ENCODE measurements at regions not wholly inside any gene's neighbourhood (a gene's known extent, or its start where the extent isn't known, plus 50 kb on each side); places are given as distances from the start of the nearest gene placed in this dataset.

GRCh38 chr4:96459105-96459504 is 619.2 kb downstream of the PDHA2 start:
- Histone ChIP-seq H3K36me3 (ENCODE audit: control insufficient read depth in 2 of 3, insufficient read depth in 3 of 3, low read length in 3 of 3) (no peaks in the 10 kb centered on the region), H3K9me3 (ENCODE audit: control insufficient read depth in 2 of 3, insufficient read depth in 1 of 3, low read length in 3 of 3) (no peaks in the 10 kb centered on the region), H3K9ac (ENCODE audit: low read length in 3 of 3) (no peak overlapping the region), H3K27me3 (ENCODE audit: control insufficient read depth, insufficient read depth, low read length) (no peaks in the 10 kb centered on the region), H3K4me3 (ENCODE audit: low read length in 3 of 3) (no peak overlapping the region), H3K4me1 (ENCODE audit: control insufficient read depth in 2 of 3, insufficient read depth in 2 of 3, low read depth in 1 of 3, low read length in 3 of 3) (no peaks in the 10 kb centered on the region), H3K27ac (ENCODE audit: low read depth in 2 of 2, low read length in 2 of 2) (no peak overlapping the region)
- intact Hi-C loops (cut with DNase I), result no loop called here
- DNase-seq, result no peak
- no peak for FAIRE-seq
- no peak for TF ChIP-seq CTCF (IDR thresholded peaks at IDR 0.05; ENCODE audit: borderline replicate concordance, extremely low read depth, insufficient read depth)

DNA sequence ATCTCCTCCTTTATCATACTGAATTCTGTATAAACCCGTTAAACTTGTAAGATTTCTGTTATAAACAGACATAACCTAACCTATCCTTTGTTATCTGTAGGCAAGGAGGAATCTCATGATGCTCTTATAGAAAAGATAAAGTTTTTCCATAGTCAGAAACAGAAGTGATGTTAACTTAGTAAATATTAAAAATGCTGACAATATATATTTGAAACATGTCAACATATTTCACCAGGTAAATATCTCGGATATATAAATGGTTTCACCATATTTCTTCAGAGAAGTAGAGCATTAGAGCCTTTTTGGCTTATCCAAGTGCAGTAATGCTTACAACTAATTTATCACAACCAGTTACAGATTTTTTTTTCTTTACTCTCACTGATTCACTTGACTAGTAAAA is 625.9 kb downstream of the PDHA2 start:
- no peak for FAIRE-seq
- Histone ChIP-seq H3K4me1 (ENCODE audit: control insufficient read depth in 2 of 3, insufficient read depth in 2 of 3, low read depth in 1 of 3, low read length in 3 of 3) (no peaks in the 10 kb centered on the region), H3K27ac (ENCODE audit: low read depth in 2 of 2, low read length in 2 of 2) (no peak overlapping the region), H3K9me3 (ENCODE audit: control insufficient read depth in 2 of 3, insufficient read depth in 1 of 3, low read length in 3 of 3) (no peaks in the 10 kb centered on the region), H3K27me3 (ENCODE audit: control insufficient read depth, insufficient read depth, low read length) (no peaks in the 10 kb centered on the region), H3K36me3 (ENCODE audit: control insufficient read depth in 2 of 3, insufficient read depth in 3 of 3, low read length in 3 of 3) (no peaks in the 10 kb centered on the region), H3K4me3 (ENCODE audit: low read length in 3 of 3) (no peak overlapping the region), H3K9ac (ENCODE audit: low read length in 3 of 3) (no peak overlapping the region)
- TF ChIP-seq CTCF (IDR thresholded peaks at IDR 0.05; ENCODE audit: borderline replicate concordance, extremely low read depth, insufficient read depth), result no peak
- DNase-seq, result no peak
- intact Hi-C loops (cut with DNase I), result no loop called here

- no peaks in the 10 kb centered on the region for H3K36me3 ChIP-seq (ENCODE audit: control insufficient read depth in 2 of 3, insufficient read depth in 3 of 3, low read length in 3 of 3)
- no peaks in the 10 kb centered on the region for H3K9me3 ChIP-seq (ENCODE audit: control insufficient read depth in 2 of 3, insufficient read depth in 1 of 3, low read length in 3 of 3)
- no peak overlapping the region for H3K27ac ChIP-seq (ENCODE audit: low read depth in 2 of 2, low read length in 2 of 2)
- H3K4me1 ChIP-seq (ENCODE audit: control insufficient read depth in 2 of 3, insufficient read depth in 2 of 3, low read depth in 1 of 3, low read length in 3 of 3), result no peaks in the 10 kb centered on the region
- intact Hi-C loops (cut with DNase I), result no loop called here
- TF ChIP-seq CTCF (IDR thresholded peaks at IDR 0.05; ENCODE audit: borderline replicate concordance, extremely low read depth, insufficient read depth), result no peak
- DNase-seq, result no peak
- H3K9ac ChIP-seq (ENCODE audit: low read length in 3 of 3), result no peak overlapping the region
- H3K4me3 ChIP-seq (ENCODE audit: low read length in 3 of 3), result no peak overlapping the region
- no peak for FAIRE-seq
- H3K27me3 ChIP-seq (ENCODE audit: control insufficient read depth, insufficient read depth, low read length), result no peaks in the 10 kb centered on the region
Observed at GRCh38 chr4:96471956-96472867, 632.3 kb downstream of the PDHA2 start.

Measured in kidney (tissue), 13 donors.